ENCODE measurements at regions not wholly inside any gene's neighbourhood (a gene's known extent, or its start where the extent isn't known, plus 50 kb on each side); places are given as distances from the start of the nearest gene placed in this dataset.

DNA sequence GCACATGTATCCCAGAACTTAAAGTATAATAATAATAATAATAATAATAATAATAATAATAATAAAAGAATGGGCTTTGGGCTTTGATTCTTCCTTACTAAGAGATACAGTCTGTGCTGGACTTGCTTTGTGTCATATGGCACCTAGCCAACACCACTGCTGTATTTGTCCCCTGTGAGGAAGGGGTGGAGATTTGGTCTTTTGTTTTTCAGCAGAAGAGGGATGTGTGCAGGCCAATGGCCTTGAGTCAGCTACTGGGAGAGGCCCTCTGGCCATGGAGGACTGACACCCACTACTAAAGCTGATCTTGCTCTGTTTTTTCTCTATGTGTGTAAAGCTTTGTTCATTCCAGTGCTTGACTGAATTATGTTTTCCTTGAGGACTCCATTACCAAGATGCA lies 573.0 kb upstream of the PCDH15 start:
- no peak for DNase-seq (ENCODE audit: low read depth)

DNA sequence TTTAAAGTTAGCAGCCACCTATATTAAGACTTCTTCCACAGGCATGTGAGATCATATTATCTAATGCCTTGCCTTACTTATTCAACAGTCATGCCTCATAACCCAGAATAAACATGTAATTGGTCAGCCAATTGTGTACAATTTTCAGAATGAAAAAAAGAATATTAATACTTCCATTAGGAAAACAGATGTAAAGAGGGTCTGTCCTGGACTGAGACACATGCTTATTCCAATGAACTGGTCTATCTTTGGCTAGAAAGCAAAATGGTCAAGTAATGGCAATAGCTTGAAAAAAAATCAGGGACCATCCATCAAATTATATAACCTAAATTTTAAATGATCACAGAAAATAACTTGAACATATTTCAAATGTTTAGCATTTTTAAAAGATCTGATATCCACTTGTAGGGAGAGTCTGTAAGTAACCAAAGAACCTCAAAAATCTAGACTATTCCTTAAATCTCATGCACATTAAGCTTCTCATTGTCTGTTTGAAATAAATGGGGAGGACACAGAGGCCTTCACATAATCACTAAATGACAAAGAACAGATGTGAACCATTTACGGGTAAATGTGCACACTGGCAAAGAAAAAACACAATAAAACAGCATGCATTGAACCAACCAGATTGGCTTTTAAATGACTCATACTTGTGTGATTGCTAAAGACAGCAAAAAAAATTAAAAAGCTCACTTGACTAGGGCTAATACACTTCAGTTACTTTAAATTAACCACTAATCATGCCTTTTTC lies 568.8 kb upstream of the PCDH15 start:
- peak; percentile 46 for DNase-seq (ENCODE audit: low read depth)

DNA sequence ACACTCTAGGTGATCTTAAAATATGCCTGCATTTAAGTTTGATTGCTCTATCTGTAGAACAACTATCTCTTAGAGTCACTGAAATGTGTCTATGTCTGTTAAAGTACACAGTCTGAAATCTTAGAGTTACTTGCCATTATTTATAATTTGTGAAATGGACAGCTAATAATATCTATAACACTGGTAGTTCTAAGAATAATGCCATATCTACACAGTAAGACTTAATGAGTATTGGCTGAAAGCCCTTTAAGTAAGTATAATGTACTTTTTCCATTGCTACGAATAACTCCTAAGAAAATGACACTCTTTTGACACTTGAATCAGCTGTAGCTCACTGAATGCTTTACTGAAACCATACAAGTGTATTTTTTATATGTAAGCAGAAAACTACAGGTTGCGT lies 567.4 kb upstream of the PCDH15 start:
- no peak for DNase-seq (ENCODE audit: low read depth)

DNA sequence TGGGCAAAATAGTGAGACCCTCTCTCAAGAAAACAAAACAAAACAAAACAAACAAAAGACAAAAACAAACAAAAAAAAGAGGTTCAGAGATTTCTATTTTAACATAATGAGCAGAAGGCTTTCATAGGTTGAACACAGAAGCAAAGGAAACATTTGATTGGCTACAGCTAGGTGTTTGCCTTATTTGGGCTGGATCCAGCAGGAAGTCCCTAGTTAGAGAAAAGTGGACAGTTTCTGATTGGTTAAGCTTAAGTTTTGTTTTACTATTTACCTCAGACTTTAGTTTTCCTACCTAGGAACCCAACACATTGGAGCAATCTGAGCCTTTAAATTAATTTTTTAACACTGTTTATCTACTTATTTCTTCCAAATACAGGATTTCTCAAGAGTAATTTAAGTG lies 566.5 kb upstream of the PCDH15 start:
- no peak for DNase-seq (ENCODE audit: low read depth)

DNA sequence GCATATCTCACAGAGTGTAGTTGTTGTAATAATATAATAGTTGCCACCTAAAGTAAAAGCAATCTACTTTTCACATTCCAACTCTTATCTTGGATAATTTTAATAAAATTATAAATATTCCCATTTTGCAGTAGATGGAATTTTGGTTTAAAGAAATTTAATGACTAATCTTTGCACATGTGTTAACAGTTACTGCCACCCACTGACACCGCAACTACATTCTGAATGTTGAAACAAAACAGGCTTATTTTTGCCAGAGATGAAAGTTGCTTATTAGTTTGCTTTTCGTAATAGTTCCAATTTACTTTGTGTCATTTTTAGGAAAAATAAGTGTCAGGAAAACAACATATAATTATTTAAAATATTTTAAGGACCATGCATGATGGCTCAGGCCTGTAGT lies 557.5 kb upstream of the PCDH15 start:
- no peak for DNase-seq (ENCODE audit: low read depth)

DNA sequence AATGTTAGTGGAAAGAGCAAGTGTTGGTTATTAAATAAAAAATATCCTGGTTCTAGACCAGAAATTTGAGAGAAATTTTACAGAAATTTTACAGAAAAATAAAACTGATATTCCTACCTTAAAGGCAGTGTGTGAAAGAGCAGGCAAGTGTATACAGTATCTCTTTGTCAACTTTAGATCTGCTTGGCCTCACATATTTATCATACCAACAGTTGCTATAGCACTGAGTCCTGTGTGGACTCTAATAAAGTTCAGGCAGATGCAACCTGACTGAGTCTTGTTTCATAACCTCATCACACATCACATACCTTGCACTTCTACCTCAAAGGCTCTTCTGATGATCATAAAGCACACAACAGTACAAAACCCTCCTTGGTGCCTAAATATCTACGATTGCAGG lies 552.4 kb upstream of the PCDH15 start:
- DNase-seq (ENCODE audit: low read depth) = no peak

DNA sequence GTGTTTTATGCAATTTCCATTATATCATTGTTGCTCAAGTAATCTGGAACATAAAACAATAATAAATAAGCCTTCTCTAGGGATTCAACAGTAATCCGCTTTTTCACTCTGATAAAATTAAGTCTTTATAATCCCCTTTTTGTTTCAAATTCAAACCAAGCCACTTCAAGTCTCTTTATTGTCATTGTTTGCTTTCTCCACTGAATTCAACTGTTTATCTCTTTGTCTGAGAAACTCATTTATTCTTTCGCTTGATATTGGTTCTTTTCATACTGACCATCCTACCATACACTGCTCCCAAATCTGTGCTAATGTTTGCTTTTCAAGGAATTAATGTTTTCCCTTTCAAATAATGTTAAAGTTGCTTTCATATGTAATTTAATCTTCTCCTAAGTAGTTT lies 550.4 kb upstream of the PCDH15 start:
- DNase-seq (ENCODE audit: low read depth) = no peak

DNA sequence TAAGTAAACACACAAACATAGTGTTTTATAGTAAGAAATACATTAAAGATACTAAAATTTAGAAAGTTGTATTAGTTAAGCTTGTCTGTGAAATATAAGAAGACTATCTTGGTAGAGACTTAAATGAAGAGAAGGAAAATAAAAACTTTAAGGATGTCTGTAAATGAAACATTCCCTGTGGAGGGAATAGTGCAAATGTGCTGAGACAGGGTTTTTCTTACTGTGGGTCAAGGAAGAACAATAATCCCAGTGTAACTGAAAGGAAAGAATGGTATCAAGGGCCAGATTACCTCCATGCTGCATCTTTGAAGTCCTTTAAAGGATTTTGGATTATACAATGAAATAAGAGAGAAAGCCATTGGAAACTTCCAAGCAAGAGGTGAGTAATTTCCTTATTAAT lies 547.5 kb upstream of the PCDH15 start:
- DNase-seq (ENCODE audit: low read depth) = no peak

DNA sequence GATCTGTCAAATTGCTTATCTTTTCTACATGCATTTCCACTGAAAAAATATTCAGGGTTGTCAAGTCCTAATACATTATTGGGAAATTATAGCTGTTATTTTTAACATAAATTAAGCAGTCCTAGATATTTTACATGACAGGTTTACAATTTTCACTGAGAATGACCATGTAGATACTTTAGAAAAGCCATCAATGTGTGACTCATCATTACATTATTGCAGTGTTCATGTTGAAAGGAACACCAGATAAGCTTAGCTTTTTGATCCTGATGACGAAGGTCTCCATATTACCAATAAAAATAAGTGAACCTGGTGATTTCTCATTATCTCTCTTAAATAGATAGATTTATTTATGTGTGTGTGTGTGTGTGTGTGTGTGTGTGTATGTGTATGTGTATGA lies 529.5 kb upstream of the PCDH15 start:
- no peak for DNase-seq (ENCODE audit: low read depth)

DNA sequence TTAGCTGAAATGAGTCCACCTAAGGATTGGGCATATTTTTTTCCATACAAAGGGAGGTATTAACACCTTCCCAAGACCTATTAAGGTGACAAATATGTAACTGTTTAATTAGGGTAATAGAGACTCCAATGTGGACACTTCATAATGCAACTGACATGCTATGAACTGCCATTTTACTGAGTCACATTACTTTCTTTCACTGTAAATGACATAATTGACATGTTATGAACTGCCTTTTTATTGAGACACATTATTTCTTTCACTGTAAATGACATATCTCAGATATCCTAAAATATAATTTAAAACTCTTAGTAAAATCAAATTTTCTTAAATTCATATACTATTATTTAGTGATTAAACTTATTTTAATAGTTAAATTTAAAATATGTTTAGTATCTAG lies 528.8 kb upstream of the PCDH15 start:
- DNase-seq (ENCODE audit: low read depth) = no peak

DNA sequence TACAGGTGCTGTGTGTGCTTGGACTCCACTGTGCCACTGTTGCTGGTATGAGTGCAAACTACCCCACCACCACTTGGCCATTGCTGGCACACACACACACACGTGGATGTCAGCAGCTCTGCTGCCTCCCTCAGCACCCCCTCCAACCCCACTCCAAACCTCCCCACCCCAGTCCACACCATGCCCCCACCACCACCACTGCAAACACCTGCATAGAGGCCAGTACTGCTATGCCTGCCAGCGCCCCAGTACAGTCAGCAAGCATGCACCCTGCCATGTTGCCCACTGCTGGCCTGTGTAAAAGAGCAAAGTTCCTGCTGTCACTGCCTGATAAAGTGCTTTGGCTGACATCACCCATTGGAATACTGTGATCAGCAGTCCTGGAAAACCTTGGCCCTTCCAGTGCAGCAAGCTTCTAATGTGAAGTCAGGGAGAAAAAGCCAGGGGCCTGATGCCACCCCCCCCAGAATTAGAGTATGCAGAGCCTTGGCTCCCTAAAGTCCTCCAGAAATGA lies 519.2 kb upstream of the PCDH15 start:
- no peak for DNase-seq (ENCODE audit: low read depth)

DNA sequence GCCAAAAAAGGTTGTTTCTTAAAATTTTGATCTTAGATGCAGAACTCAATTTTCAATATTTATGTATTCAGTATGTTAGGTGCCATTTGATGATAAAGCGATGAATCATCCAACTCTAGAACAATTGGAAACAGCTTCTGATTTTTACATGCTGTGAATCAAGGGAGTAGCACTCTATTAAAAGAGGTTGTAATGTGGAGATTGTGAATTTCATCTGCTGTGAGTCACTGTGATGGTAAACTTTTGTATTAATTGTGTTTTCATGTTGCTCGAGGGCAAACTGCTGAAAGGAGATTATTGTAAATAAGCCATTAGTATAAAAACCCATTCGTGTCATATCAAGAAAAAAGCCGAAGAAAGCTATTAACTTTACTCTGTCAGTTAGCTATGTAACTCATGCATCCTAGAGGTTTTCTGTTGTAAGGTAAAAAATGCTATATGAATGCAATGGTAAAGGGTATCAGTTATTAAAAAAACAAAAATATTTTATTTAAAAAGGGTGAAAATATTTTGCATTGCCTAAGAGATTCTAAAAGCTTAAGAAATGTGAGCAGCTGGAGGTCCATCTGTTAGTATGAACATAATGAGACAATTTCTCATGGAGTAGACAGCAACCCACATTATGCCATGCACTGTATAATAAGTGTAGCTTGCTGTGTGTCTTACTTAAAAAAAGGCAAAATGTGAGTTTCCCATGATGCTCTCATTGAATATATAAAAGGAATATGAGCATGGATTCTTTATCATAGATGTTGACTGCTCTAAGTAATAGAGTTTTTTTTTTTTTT lies 511.0 kb upstream of the PCDH15 start:
- peak; percentile 19 for DNase-seq (ENCODE audit: low read depth)

DNA sequence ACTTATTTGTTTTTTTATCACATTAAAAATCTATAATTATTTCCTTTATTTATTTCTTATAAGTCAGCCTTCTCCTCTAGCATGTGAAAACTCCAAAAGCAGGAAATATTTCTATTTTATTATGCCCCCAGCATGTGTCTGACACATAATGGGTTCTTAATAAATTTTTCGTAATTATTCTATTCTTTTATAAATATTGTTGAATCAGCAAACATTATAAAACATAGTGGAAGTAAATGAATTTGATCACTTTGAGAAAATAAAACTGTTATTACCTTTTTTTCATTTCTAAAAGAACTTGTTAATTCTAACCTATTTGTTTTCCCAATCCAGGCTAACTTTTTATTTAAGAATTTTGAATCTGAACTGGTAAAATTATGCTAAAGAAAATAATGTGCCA lies 509.1 kb upstream of the PCDH15 start:
- DNase-seq (ENCODE audit: low read depth) = no peak

DNA sequence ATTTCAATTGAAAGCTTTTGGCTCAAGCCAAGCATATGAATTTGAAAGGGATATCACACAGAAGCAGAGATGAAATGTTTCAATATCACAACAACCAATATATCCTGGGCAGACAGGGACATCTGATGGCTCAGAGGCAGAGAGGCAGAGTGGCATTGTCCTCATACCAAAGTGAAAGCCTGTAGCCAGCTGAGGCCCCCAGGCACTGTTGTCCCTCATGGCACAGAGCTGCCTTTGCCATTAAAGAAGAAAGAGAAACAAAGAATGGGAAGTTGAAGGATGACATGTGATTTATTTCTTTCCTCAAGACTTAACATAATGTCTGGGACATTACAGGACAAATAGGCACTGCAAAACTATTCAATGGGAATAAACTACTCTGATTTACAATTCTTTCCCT lies 504.3 kb upstream of the PCDH15 start:
- no peak for DNase-seq (ENCODE audit: low read depth)

DNA sequence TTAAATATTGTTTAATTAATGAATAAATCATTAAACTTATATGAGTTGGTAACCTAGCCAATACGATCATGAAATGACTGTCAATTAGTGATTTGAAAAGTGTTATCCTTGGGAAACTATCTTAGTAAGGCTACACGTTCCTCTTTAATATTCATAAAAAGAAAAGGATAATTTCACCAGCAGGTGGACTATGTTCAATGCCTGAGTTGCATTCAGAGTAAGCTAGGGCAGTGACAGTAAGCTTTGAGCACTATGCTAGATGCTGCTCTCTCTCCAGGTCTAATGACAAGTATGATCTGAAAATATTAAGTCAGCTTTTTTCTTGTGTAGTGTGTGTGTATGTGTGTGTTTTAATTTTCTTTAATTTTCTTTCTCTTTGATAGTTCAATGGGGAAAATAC lies 486.3 kb upstream of the PCDH15 start:
- DNase-seq (ENCODE audit: low read depth) = no peak

DNA sequence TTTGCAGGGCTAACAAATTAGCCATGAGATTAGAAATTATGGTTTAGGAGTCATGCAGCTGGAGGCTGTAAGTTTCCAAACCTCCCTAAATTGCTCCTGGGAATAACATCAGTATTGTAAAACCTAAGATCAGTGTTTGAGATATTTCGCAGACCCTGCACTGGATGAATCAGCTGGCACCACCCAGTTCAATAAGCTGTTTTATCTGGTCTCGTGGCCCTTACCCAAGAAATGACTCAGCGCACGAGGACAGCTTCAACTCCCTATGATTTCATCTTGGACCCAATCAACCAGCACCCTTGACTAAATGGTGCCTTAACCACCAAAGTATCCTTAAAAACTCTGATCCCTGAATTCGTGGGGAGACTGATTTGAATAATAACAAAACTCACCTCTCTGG lies 482.0 kb upstream of the PCDH15 start:
- peak; percentile 48 for DNase-seq (ENCODE audit: low read depth)

DNA sequence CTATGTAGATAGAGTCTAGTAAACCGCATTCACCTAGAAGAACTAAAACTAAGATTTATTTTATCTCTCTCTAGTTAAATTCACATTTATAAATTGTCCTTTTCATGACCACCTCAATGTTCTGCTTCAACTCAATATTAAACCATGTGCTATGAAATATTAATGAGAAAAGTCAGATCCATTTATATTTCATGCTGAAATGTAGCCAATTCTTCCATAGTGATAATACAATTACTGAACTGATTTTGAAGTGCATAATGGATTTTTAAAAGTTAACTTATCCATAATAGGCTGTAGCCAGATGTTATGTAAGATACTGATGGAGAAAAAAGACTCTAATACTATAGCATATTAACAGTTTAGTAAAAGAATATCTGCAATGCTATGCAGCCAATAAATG lies 479.7 kb upstream of the PCDH15 start:
- DNase-seq (ENCODE audit: low read depth) = no peak

DNA sequence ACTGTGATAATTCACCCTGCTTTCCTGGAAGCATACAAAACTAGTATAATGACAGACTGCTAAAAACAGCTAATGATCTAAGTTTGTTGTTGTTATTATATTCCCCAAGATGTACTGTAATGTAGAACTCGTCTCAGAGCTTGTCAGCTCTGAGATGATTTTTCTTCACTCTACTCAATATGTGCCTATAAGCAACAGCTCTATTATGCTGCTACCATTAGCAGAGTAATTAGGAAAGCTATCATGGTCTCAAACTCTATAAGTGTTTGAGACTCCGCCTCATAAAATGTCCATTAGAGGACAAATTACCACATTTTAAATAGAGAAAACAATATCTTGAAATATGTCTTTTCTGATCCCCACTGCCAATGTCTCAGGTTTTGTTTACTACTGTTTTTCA lies 476.5 kb upstream of the PCDH15 start:
- DNase-seq (ENCODE audit: low read depth) = no peak

DNA sequence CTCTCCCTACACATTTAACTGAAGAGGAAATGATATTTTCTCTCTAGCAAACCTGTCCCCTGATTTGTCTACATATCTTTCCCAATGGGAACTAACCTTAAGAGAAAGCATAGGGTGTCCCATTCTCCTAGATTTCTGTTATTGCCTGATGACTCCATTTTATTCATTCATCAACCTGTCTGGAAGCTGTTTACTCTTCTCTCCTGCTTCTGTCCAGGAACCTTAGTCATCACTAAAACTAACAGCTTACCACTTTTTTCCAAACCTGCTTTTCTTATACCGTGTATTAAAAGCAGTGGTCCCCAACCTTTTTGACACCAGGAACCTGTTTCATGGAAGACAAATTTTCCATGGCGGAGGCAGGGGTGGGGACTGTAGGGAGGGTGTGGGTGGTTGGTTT lies 473.3 kb upstream of the PCDH15 start:
- DNase-seq (ENCODE audit: low read depth) = no peak

DNA sequence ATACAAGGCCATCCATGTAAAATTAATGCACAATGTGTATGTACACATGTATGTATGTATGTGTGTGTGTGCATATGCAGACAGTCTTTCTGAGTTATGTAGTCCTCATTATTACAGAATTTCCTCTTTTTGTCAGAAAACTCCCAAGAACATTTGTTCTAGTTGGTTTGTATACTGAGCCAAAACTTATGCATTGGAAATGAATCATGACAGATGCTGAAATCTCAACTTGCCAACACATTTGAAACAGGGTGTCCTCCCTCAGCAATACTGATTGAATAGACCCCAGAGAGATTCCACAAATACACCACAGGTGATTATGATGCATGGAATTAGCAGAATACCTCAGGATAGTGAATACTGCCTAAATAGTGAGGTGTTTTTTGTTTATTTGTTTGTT lies 472.9 kb upstream of the PCDH15 start:
- no peak for DNase-seq (ENCODE audit: low read depth)

DNA sequence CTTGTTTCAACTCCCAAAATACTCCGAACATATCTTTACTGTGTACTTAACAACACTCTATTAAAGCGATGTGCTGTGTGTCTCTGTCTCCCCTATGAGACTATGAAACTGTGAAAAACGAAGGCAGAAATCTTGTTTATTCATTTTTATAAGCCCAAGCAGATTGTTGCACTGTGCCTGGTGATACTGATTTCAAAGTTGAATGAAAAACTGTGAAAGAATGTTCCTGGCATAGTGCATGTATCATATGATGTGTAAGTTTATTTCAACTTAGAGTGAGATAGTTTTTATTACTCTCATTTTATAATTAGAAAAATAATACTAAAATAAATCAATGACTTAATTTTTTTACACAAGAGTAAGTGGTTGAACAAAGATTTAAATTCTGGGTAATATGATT lies 471.9 kb upstream of the PCDH15 start:
- DNase-seq (ENCODE audit: low read depth) = no peak

DNA sequence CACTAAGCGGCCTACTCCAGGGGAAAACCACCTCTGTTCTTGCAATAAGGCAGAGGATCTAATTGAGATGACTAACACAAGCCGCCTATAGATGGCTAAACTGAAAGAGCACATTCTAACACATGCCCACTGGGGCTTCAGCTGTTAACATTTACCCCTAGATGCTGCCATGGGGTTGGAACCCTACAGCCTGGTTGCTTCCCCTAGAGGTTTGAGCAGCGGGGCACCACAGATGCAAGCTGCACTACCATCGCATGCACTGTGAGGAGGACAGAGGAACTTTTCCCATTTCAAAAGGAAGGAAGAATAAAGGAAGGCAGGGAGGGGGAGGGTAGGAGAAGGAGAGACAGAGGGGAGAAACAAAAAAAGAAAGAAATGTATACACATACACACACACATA lies 465.8 kb upstream of the PCDH15 start:
- DNase-seq (ENCODE audit: low read depth) = no peak

DNA sequence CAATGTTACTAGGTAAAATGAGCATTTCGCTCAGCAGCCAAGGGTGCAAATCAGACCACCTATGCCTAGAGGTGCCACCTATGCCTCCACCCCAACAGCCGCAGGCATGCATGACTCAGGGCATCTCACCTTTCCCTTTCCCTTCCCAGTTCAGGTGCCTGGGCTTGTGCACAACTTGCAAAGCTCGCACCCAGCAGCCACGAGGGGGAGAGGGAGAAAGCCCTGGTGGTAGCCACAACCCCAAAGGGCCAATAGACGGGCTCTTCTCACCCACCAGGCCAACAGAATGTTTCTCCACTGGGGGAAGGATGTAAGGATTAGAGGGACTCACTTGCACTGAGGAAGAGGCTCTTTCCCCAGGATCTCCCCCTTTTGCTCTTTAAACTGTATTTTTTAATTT lies 462.3 kb upstream of the PCDH15 start:
- no peak for DNase-seq (ENCODE audit: low read depth)

DNA sequence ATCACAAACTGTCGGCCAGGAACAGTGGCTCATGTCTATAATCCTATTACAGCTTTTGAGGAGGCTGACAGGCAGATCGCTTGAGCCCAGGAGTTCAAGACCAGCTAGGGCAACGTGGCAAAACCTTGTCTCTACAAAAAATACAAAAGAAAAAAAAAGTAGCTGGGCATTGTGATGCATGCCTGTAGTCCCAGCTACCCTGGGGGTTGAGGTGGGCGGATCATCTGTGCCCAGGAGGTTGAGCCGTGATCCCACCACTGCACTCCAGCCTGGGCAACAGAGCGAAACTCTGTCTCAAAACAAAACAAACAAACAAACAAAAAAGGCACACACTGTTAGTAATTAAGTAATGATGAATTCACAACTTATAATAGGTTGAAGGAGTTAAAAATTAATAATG lies 441.5 kb upstream of the PCDH15 start:
- DNase-seq (ENCODE audit: low read depth) = no peak
